H9 (cell line): ENCODE measurements at regions not wholly inside any gene's neighbourhood (a gene's known extent, or its start where the extent isn't known, plus 50 kb on each side); places are given as distances from the start of the nearest gene placed in this dataset.

Experiments
- DNase-seq: peaks from one replicate; pipeline ENCODE4 v3.0.0-alpha.2; 2017
- H2AFZ ChIP-seq: one replicate; pipeline ENCODE4 v1.6.1; 2013; ENCODE audit warnings: mild to moderate bottlenecking, low read length, control low read depth, moderate library complexity
- H2AK5ac ChIP-seq: 2 replicates; pipeline ENCODE4 v1.6.1; 2013; ENCODE audit warnings: low read length, control low read depth, mixed read lengths; ENCODE audit not compliant: insufficient read length
- H2BK120ac ChIP-seq: one replicate; pipeline ENCODE4 v1.6.1; 2013; ENCODE audit warnings: low read depth, mild to moderate bottlenecking, low read length, control low read depth, inconsistent platforms; ENCODE audit not compliant: poor library complexity, severe bottlenecking
- H2BK12ac ChIP-seq: 2 replicates; pipeline ENCODE4 v1.6.1; 2013; ENCODE audit warnings: low read length, control low read depth, mixed read lengths, low read depth; ENCODE audit not compliant: insufficient read length
- H2BK15ac ChIP-seq: 2 replicates; pipeline ENCODE4 v1.6.1; 2013; ENCODE audit warnings: low read depth, low read length, control low read depth
- H2BK20ac ChIP-seq: one replicate; pipeline ENCODE4 v1.6.1; 2013; ENCODE audit warnings: low read depth, mild to moderate bottlenecking, low read length, control low read depth, inconsistent platforms; ENCODE audit not compliant: poor library complexity, severe bottlenecking
- H2BK5ac ChIP-seq: 2 replicates; pipeline ENCODE4 v1.6.1; 2013; ENCODE audit warnings: low read length, control low read depth, mixed read lengths; ENCODE audit not compliant: insufficient read length
- H3K14ac ChIP-seq: 2 replicates; pipeline ENCODE4 v1.6.1; 2013; ENCODE audit warnings: low read length, control low read depth; ENCODE audit not compliant: insufficient read depth
- H3K18ac ChIP-seq: 2 replicates; pipeline ENCODE4 v1.6.1; 2013; ENCODE audit warnings: low read depth, mild to moderate bottlenecking, mixed read lengths, low read length, control low read depth; ENCODE audit not compliant: insufficient read length
- H3K23ac ChIP-seq: 2 replicates; pipeline ENCODE4 v1.6.1; 2013; ENCODE audit warnings: low read length, control low read depth, mixed read lengths, low read depth; ENCODE audit not compliant: insufficient read length
- H3K23me2 ChIP-seq: 2 replicates; pipeline ENCODE4 v1.6.1; 2013; ENCODE audit warnings: low read depth, mild to moderate bottlenecking, mixed read lengths, low read length, control low read depth; ENCODE audit not compliant: insufficient read length, poor library complexity, severe bottlenecking
- H3K27ac ChIP-seq: 2 replicates; pipeline ENCODE4 v1.5.1; 2013; ENCODE audit warnings: low read length, control low read depth, mixed read lengths, low read depth; ENCODE audit not compliant: insufficient read length
- H3K27me3 ChIP-seq: 2 replicates; pipeline ENCODE4 v1.6.1; 2013; ENCODE audit warnings: low read length, control low read depth, inconsistent platforms; ENCODE audit not compliant: insufficient read depth
- H3K4ac ChIP-seq: 2 replicates; pipeline ENCODE4 v1.6.1; 2013; ENCODE audit warnings: low read depth, mild to moderate bottlenecking, control low read depth, inconsistent platforms, low read length, moderate library complexity
- H3K4me1 ChIP-seq: 2 replicates; pipeline ENCODE4 v1.6.1; 2013; ENCODE audit warnings: low read length, control low read depth, inconsistent platforms; ENCODE audit not compliant: insufficient read depth
- H3K4me2 ChIP-seq: 2 replicates; pipeline ENCODE4 v1.6.1; 2013; ENCODE audit warnings: low read length, control low read depth, mixed read lengths; ENCODE audit not compliant: insufficient read length, insufficient read depth
- H3K56ac ChIP-seq: 2 replicates; pipeline ENCODE4 v1.6.1; 2013; ENCODE audit warnings: low read depth, mild to moderate bottlenecking, mixed read lengths, low read length, control low read depth; ENCODE audit not compliant: insufficient read length
- H3K79me1 ChIP-seq: 2 replicates; pipeline ENCODE4 v1.6.1; 2013; ENCODE audit warnings: low read depth, mild to moderate bottlenecking, moderate library complexity, low read length, control low read depth, inconsistent platforms; ENCODE audit not compliant: insufficient read depth, poor library complexity, severe bottlenecking
- H3K79me2 ChIP-seq: 2 replicates; pipeline ENCODE4 v1.6.1; 2013; ENCODE audit warnings: low read length, control low read depth, inconsistent platforms; ENCODE audit not compliant: insufficient read depth
- H3K9ac ChIP-seq: 2 replicates; pipeline ENCODE4 v1.6.1; 2013; ENCODE audit warnings: low read length, control low read depth, mixed read lengths; ENCODE audit not compliant: insufficient read length; ENCODE audit errors: extremely low read depth
- H3K9me3 ChIP-seq: one replicate; pipeline ENCODE4 v1.6.1; 2013; ENCODE audit warnings: low read depth, low read length, inconsistent platforms; ENCODE audit not compliant: control insufficient read depth
- H3T11ph ChIP-seq: one replicate; pipeline ENCODE4 v1.6.1; 2013; ENCODE audit warnings: mild to moderate bottlenecking, low read length, control low read depth, inconsistent platforms
- H4K20me1 ChIP-seq: one replicate; pipeline ENCODE4 v1.6.1; 2013; ENCODE audit not compliant: control insufficient read depth, insufficient read length, insufficient read depth
- H4K5ac ChIP-seq: 2 replicates; pipeline ENCODE4 v1.6.1; 2013; ENCODE audit warnings: low read depth, mild to moderate bottlenecking, mixed read lengths, low read length, control low read depth; ENCODE audit not compliant: insufficient read length
- H4K8ac ChIP-seq: replicated peaks from 2 replicates; pipeline ENCODE4 v1.6.1; 2013; ENCODE audit warnings: low read length, control low read depth, mixed read lengths, low read depth; ENCODE audit not compliant: insufficient read length
- H4K91ac ChIP-seq: 2 replicates; pipeline ENCODE4 v1.6.1; 2013; ENCODE audit warnings: low read depth, mild to moderate bottlenecking, moderate library complexity, mixed read lengths, low read length, control low read depth; ENCODE audit not compliant: insufficient read length
- H3K27ac Mint-ChIP-seq, 3 experiments: 2 replicates in 2 of 3; 3 replicates in 1 of 3; pipeline ENCODE4 v1.8.0; 2020 to 2021; ENCODE audit warnings: mixed read lengths in 3 of 3, mild to moderate bottlenecking in 1 of 3, moderate library complexity in 1 of 3
- H3K27me3 Mint-ChIP-seq: 2 replicates; pipeline ENCODE4 v1.8.0; 2021; ENCODE audit warnings: low read depth, mild to moderate bottlenecking, moderate library complexity, mixed read lengths
- H3K36me3 Mint-ChIP-seq, 3 experiments: 2 replicates in 2 of 3; 3 replicates in 1 of 3; pipeline ENCODE4 v1.8.0; 2020 to 2021; ENCODE audit warnings: low read depth in 3 of 3, mixed read lengths in 3 of 3; ENCODE audit not compliant: insufficient read depth in 1 of 3
- H3K4me1 Mint-ChIP-seq, 2 experiments: 2 replicates each; pipeline ENCODE4 v1.8.0; 2020; ENCODE audit warnings: mixed read lengths in 2 of 2
- H3K4me3 Mint-ChIP-seq, 2 experiments: 2 replicates in 1 of 2; 3 replicates in 1 of 2; pipeline ENCODE4 v1.8.0; 2020 to 2021; ENCODE audit warnings: mild to moderate bottlenecking in 2 of 2, mixed read lengths in 2 of 2, moderate library complexity in 1 of 2
- H3K9me3 Mint-ChIP-seq, 2 experiments: 2 replicates in 1 of 2; 3 replicates in 1 of 2; pipeline ENCODE4 v1.8.0; 2020; ENCODE audit warnings: mild to moderate bottlenecking in 2 of 2, mixed read lengths in 2 of 2, moderate library complexity in 1 of 2
- WGBS: extraction: QIAGEN DNeasy Blood & Tissue Kit; methylation state at CpG from one replicate; pipeline ENCODE4 v1.1.7; 2013; ENCODE audit warnings: missing lambda C conversion rate, low lambda C conversion rate, mixed read lengths; ENCODE audit not compliant: insufficient read length; ENCODE audit errors: extremely low coverage; 5-methylcytosine and 5-hydroxymethylcytosine counted together
- TF ChIP-seq, protein P1 (sequence below): fragments of 200-600 bp; sonication (generic); conservative IDR thresholded peaks from 3 replicates; pipeline ENCODE4 v1.8.0; 2021; ENCODE audit warnings: antibody characterized with exemption, mild to moderate bottlenecking

DNA sequence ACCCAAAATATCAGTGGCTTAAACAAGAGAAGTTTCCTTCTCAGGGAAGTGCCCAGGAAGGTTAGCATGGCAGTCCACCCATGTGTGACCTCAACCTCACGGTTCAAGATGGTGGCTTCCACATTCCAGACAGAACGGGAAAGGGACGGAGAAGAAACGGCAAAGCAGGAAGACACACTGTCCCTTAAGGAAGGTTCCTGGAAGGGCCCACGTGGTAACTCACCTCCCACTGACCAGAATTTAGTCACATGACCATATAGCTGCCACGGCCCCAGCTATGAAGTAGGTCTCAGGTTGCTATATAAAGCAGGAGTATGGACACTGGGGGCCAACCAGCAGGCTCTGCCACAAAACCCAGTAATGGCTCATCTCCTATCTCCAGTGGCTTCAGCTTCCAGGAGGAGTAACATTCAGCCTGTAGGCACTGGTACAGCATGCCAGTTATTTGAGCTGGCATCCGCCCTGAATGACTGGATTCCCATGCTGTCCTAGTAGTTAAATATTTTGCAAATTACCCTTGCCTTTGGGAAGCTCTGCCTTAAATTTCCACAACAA is 278.5 kb upstream of the KLF14 start:
- no peak overlapping the region for H2BK12ac ChIP-seq
- no peaks in the 10 kb centered on the region for H3K79me1 ChIP-seq
- H3K9me3 ChIP-seq, result no peaks in the 10 kb centered on the region
- no peaks in the 10 kb centered on the region; a peak in 1 of 7 replicates for H3K36me3 Mint-ChIP-seq
- no peak overlapping the region for H3K27ac ChIP-seq
- H3K9me3 Mint-ChIP-seq, result no peaks in the 10 kb centered on the region
- H3K4me2 ChIP-seq, result no peak overlapping the region
- no peaks in the 10 kb centered on the region for H3K79me2 ChIP-seq
- peaks cover 3% of the 10 kb centered on the region; the same call in 1 of the 2 replicates for H3K4me1 ChIP-seq
- H3K18ac ChIP-seq, result no peak overlapping the region
- no peak overlapping the region for H3K4me3 Mint-ChIP-seq
- H4K20me1 ChIP-seq, result no peaks in the 10 kb centered on the region
- no peaks in the 10 kb centered on the region for H3K23me2 ChIP-seq
- H4K8ac ChIP-seq, result no peak overlapping the region
- H3K27ac Mint-ChIP-seq, result peak overlapping the region in 1 of 3 experiments; percentile 69; a peak in 2 of 7 replicates
- no peaks in the 10 kb centered on the region for H3K27me3 Mint-ChIP-seq
- H3K56ac ChIP-seq, result no peak overlapping the region
- H2BK20ac ChIP-seq, result no peak overlapping the region
- no peak overlapping the region for H2BK120ac ChIP-seq
- no peak overlapping the region for H3T11ph ChIP-seq
- WGBS, result no CpG with 5 or more reads among the region's 7 CpGs
- no peak overlapping the region for H2BK15ac ChIP-seq
- H3K23ac ChIP-seq, result no peak overlapping the region
- no peaks in the 10 kb centered on the region for H3K27me3 ChIP-seq
- H3K14ac ChIP-seq, result no peak overlapping the region
- no peak overlapping the region for H2AFZ ChIP-seq
- H4K91ac ChIP-seq, result no peak overlapping the region
- H2AK5ac ChIP-seq, result no peak overlapping the region
- no peak overlapping the region for H4K5ac ChIP-seq
- DNase-seq, result no peak
- no peak overlapping the region for H3K4ac ChIP-seq
- H2BK5ac ChIP-seq, result no peak overlapping the region
- H3K9ac ChIP-seq, result no peak overlapping the region
- H3K4me1 Mint-ChIP-seq, result peaks cover 13 to 16% of the 10 kb centered on the region in 2 experiments
- TF ChIP-seq, protein P1, sequence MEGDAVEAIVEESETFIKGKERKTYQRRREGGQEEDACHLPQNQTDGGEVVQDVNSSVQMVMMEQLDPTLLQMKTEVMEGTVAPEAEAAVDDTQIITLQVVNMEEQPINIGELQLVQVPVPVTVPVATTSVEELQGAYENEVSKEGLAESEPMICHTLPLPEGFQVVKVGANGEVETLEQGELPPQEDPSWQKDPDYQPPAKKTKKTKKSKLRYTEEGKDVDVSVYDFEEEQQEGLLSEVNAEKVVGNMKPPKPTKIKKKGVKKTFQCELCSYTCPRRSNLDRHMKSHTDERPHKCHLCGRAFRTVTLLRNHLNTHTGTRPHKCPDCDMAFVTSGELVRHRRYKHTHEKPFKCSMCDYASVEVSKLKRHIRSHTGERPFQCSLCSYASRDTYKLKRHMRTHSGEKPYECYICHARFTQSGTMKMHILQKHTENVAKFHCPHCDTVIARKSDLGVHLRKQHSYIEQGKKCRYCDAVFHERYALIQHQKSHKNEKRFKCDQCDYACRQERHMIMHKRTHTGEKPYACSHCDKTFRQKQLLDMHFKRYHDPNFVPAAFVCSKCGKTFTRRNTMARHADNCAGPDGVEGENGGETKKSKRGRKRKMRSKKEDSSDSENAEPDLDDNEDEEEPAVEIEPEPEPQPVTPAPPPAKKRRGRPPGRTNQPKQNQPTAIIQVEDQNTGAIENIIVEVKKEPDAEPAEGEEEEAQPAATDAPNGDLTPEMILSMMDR, result no peak
